HG03575 (cell line): ENCODE measurements at regions not wholly inside any gene's neighbourhood (a gene's known extent, or its start where the extent isn't known, plus 50 kb on each side); places are given as distances from the start of the nearest gene placed in this dataset.
"Not testable (repeated sequence)": the region's sequence is repeated elsewhere in the genome, so short reads cannot be mapped to it uniquely, and the experiment has no call there.

Experiments used
- ATAC-seq: cut with Tn5 transposase; IDR thresholded peaks from one replicate; pipeline ENCODE4 v1.9.1; 2021; ENCODE audit not compliant: unreplicated experiment, insufficient number of reproducible peaks, low FRiP score; ENCODE audit errors: extremely low read depth

GRCh38 chr12:82300611-82301010 is 57.6 kb downstream of the CCDC59 start:
- no peak for ATAC-seq

GRCh38 chr12:82299319-82300025 is 58.7 kb downstream of the CCDC59 start:
- no peak for ATAC-seq

- no peak for ATAC-seq
Observed at GRCh38 chr12:82290415-82290814, 67.8 kb downstream of the CCDC59 start.

- ATAC-seq, result not testable (repeated sequence)
Observed at GRCh38 chr12:82281335-82281734, 76.9 kb downstream of the CCDC59 start.

DNA sequence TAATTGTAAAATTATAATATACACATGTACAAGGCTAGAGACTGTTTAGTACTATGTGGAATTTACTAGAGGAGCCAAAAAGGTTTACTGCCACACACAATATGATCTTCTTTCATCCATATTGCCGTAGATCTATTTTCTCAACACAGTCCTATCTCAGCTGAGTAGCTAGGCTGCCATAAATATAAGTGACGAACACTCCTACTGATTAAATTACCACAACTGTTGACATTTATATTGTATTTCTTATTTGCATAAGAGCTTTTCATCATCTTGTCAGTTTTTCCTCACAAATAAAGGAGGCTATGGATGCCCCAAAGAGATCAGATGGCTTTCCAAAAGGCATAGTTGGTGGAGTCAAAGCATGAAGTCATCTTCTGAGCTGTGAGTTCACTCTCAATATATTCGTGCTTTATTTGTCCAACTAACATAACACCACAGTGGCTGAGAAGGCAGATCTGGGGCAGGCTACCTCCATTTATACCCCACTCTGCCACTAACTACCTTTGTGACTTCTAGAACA is 78.6 kb downstream of the CCDC59 start:
- no peak for ATAC-seq

DNA sequence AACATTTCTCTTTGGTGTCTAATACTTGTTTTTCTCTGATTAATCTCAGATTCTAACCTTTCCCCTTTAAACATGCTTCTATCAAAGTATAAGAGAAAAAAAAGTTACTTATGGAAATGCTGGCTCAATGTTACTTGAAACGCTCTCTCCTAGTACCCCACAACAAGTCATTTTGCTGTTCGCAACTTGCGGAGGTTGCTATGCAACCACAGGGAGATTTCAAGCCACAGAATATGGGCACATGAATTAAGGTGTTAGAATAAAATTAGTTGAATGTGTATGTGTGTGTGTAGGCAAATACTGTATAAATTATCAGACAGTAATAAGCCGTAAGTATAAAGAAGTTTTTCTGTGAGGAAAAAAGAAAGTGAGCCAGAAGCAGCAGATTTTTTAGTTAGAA is 80.6 kb downstream of the CCDC59 start:
- no peak for ATAC-seq

- ATAC-seq, result no peak
Observed at GRCh38 chr12:82242729-82243128, 115.5 kb downstream of the CCDC59 start.

- no peak for ATAC-seq
Observed at GRCh38 chr12:82225871-82226270, 132.3 kb downstream of the CCDC59 start.

DNA sequence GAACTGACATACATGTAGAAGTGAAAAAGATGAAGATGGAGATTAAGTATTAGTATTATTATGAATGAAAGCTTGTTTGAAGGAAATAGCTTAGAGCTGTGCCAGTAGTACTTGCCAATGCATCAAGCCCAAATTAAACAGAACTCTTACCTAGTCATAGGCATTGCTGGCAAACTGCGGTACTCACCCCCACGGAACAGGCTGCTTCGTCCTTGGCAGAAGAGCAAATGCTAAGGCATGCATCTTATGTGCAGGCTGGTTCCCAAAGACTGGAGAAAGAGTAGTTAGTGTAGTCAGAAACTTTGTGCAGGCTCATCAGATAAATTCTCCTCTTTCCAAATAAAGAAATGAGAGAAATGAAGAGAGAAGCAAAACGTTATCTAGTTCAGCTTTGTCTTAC is 134.8 kb downstream of the CCDC59 start:
- ATAC-seq, result no peak

DNA sequence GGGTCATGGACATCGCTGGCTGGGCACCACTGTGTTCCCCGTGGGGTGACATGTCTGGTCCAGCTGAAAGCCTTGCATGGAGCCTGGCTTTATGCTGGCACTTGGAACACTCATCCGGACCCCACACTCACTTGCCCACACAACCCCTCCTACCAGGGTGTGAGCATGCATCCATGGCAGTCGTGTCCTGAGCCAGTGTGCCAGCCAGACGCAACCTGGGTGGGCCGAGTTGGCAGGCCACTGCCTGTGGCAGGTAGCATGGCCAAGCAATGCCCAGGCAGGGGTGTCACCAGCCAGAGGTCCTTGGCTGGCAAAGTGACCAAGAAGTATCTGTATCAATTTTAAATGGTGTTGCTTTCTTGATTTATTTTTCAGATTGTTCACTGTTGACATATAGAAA is 141.7 kb downstream of the CCDC59 start:
- no peak for ATAC-seq

DNA sequence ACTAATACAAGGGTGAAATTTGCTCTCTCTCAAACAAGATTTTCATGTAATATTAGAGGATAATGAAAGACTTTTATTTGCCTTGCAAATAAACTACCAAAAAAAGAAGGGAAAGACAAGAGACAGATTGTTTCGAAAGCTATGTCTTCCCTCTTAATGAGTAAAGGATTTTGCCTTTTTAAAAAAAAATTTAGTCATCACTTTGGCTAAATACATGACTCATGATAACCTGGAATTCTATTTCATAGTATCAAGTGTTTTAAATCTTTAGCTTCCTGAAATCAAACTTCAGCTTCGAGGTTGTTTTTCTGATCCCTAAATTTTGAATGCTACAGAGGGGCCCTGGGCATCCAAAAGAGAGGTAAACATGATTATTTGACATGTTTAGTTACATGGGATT is 144.4 kb downstream of the CCDC59 start:
- no peak for ATAC-seq

DNA sequence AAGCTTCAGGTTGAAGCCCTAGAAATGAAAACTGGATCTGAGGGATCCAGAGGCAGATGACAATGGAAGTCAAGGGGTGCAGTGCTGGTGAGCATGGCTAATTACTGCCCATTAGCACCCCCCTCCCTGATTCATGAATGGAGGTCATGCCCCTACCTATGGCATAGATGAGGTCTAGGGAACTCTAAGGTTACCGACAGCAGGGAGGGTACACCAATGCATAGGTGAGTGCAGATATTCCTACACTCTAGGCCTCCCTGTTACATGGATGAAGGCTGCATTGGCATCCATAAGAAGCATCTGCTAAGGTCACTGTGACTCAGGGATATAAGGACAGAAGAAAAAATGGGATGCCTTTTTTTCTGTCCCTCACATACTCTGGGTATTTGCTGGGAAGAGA is 147.3 kb downstream of the CCDC59 start:
- no peak for ATAC-seq

DNA sequence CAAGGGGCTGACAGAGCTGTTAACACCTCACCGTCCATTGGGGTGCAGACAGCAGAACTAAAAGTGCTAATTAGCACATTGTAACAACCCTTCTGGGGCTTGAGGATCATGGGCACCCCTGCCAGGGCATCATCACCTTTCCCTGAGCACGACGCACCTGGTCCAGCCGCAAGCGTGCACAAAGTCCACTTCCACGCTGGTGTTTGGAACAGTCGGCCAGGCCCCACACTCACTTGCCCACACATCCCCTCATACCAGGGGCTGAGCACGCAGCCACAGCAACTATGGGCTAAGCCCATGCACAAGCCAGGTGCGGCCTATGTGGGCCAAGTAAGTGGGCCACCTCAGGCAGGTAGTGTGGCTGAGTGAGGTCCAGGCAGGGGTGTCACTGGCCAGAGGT is 148.7 kb downstream of the CCDC59 start:
- no peak for ATAC-seq

GRCh38 chr12:82207556-82207955 is 150.6 kb downstream of the CCDC59 start:
- no peak for ATAC-seq

- ATAC-seq, result no peak
Observed at GRCh38 chr12:82203086-82203485, 155.1 kb downstream of the CCDC59 start.

DNA sequence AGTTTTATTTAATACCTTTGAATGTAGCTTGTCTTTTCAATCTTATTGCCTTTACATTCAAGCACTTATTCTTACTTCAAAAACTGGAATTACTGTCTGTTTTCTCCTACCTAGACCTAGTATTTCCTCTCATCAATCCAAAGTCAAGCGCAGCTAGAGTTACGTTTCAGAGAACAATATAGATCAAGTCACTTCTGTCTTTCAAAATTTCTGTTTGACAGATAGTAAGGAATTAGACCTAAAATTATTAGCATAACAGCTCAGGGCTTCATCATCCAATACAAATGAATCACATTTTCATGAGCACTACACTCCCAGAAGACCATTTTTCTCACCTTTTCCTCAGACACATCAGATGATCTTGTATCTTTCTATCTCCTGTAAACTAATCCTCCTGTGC is 170.6 kb downstream of the CCDC59 start:
- ATAC-seq, result no peak

DNA sequence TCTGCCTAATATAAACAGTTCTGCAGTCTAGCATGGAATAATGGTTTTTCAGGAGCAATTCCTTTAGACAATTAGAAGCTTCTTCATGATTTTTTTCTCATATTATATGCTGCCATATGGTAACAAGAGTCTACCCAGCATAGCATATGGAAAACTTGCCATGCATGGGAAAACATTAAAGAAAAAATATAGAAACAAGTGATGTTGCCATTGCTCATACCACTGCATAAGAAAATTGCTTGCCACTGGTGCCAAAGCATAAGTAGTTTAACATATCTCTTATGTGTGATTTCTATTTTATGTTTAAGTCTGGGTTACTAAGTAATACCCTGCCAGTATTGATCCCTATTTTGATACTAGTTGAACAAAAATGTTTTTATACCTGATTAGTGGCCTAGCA is 171.2 kb downstream of the CCDC59 start:
- no peak for ATAC-seq

DNA sequence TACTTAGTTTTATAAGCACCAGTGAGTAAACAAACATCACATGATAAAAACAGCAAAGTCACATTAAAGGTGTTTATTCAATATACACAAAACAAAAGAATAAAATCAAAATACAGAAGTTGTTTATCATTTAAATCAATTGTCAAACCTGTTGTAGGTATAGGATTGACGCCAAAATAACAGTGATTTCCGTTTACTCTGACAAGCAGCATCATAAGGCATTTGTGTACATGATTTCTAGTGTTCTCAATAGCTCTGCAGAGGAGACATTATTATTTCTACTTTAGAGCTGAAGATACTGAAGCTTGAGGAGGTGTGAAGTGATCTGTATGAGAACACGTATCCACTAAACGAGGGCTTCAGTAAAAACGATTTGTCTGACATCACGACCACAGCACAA is 171.9 kb downstream of the CCDC59 start:
- ATAC-seq, result no peak

DNA sequence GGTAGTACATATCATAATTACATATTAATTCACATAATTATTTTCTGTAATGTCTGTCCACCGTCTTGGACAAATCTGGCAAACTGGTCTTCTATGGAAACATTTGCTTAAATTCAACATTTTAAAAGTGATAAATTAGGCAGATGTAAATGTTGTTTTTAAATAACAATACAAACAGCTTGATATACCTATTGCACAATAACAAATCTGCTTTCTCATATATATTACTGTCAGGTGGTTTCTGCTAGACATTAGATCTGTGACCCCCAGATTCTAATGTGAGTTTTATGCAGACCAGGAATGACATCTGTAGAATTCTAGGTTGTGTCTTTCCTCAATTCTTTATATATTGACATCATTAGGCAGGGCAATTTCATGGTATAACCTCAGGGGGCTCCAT is 173.3 kb downstream of the CCDC59 start:
- no peak for ATAC-seq

- no peak for ATAC-seq
Observed at GRCh38 chr12:82182601-82183190, 175.5 kb downstream of the CCDC59 start.
